PFSK-1 (cell line): ENCODE measurements at regions not wholly inside any gene's neighbourhood (a gene's known extent, or its start where the extent isn't known, plus 50 kb on each side); places are given as distances from the start of the nearest gene placed in this dataset.

ENCODE experiments used
- FOXP2 ChIP-seq: optimal IDR thresholded peaks from 2 replicates; pipeline ENCODE3; 2011; ENCODE audit warnings: borderline replicate concordance, control low read depth, inconsistent platforms; ENCODE audit not compliant: insufficient read depth; ENCODE audit errors: extremely low read length, extremely low read depth
- POLR2AphosphoS5 ChIP-seq: IDR thresholded peaks from 2 replicates; pipeline ENCODE4 v1.6.1; 2012; ENCODE audit warnings: low read depth, mild to moderate bottlenecking, control low read depth, low read length, moderate library complexity
- SIN3A ChIP-seq: IDR thresholded peaks from 2 replicates; pipeline ENCODE4 v1.6.1; 2012; ENCODE audit warnings: mild to moderate bottlenecking, low read length, moderate library complexity, borderline replicate concordance; ENCODE audit not compliant: insufficient read depth
- TAF1 ChIP-seq: IDR thresholded peaks from 2 replicates; pipeline ENCODE4 v1.6.1; 2012; ENCODE audit warnings: low read length, control low read depth, borderline replicate concordance; ENCODE audit not compliant: insufficient read depth
- TF ChIP-seq, protein P1 (sequence below), 2 experiments: IDR thresholded peaks; 2 replicates each; pipeline versions ENCODE4 v1.6.1 to v1.8.0; 2011 to 2012; ENCODE audit warnings: low read depth in 2 of 2, low read length in 2 of 2, control low read depth in 1 of 2, inconsistent platforms in 1 of 2, mild to moderate bottlenecking in 1 of 2, moderate library complexity in 1 of 2; ENCODE audit not compliant: insufficient read depth in 1 of 2

DNA sequence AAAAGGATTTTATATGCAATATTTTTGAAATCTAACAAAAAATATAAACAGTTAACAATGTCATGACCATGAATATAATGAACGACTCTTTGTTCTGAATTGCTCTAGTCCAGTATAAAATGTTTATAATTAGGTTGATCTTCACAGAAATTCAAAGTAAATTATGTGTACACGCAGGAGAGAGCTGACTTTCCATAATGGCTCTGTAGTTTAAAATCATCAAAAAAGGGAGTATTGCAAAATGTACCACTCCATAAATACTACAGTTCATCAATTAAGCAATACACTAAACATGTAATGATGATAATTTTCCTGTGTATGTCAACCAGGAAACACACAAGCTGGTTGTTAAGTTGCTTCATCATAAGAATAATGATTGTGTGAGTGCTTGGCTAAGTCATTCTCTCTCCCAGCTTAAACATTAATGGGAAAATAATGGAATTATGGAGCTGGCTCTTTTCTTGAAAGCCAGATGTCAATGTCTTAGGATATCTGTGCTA, 189.5 kb upstream of the PLEKHG7 start:
- no peak for TF ChIP-seq POLR2AphosphoS5
- no peak for TF ChIP-seq FOXP2
- TF ChIP-seq, protein P1, sequence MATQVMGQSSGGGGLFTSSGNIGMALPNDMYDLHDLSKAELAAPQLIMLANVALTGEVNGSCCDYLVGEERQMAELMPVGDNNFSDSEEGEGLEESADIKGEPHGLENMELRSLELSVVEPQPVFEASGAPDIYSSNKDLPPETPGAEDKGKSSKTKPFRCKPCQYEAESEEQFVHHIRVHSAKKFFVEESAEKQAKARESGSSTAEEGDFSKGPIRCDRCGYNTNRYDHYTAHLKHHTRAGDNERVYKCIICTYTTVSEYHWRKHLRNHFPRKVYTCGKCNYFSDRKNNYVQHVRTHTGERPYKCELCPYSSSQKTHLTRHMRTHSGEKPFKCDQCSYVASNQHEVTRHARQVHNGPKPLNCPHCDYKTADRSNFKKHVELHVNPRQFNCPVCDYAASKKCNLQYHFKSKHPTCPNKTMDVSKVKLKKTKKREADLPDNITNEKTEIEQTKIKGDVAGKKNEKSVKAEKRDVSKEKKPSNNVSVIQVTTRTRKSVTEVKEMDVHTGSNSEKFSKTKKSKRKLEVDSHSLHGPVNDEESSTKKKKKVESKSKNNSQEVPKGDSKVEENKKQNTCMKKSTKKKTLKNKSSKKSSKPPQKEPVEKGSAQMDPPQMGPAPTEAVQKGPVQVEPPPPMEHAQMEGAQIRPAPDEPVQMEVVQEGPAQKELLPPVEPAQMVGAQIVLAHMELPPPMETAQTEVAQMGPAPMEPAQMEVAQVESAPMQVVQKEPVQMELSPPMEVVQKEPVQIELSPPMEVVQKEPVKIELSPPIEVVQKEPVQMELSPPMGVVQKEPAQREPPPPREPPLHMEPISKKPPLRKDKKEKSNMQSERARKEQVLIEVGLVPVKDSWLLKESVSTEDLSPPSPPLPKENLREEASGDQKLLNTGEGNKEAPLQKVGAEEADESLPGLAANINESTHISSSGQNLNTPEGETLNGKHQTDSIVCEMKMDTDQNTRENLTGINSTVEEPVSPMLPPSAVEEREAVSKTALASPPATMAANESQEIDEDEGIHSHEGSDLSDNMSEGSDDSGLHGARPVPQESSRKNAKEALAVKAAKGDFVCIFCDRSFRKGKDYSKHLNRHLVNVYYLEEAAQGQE (IDR thresholded peaks at IDR 0.05; ENCODE audit: insufficient read depth in 1 of 2, low read depth in 2 of 2, low read length in 2 of 2), result no peak
- TF ChIP-seq SIN3A, result no peak
- TF ChIP-seq TAF1, result no peak

DNA sequence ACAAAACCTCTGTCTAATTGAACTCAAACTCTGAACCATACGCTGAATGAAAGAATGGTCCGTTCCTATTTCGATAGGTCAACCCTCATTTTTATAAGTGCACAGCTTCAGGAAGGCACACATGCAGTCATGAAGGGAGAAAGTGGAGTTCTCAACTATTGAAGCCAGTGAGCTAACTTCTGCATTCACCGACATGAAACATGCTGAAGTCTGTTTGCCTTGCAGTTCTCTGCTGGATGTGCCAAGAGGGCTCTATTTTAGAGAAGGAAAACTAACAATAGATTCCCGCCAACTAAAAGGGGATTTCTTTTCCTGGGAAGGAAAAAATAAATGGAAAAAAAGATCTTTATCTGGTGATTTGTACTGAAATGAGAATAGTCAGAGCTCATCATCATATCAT, 191.0 kb upstream of the PLEKHG7 start:
- TF ChIP-seq SIN3A (no peak), TAF1 (no peak)

DNA sequence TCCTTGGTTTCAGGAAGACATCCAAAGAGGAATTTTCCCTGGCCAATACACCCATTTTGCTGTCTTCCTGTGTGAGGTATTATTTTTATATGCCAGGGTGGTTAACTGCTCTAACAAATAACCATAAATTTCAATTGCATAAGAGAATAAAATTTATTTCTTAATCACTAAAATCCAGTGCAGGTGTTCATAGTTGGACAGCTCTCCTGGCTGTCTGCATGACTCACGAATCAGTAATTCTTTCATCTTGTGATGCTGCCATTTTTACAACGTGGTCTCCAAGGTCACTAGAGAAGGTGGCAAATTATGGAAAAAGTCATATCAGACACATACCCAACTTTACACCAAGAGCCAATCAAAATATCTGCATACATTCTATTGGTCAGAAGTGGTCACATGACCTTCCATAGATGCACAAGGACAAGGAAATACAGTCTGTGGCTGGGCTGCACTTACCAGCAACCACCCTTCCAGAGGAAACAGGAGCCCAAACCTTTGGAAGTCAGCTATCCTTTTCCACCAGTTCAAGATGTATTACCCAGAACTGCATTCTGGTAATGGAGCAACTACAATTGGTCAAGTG, 193.5 kb upstream of the PLEKHG7 start:
- TF ChIP-seq FOXP2, result no peak

DNA sequence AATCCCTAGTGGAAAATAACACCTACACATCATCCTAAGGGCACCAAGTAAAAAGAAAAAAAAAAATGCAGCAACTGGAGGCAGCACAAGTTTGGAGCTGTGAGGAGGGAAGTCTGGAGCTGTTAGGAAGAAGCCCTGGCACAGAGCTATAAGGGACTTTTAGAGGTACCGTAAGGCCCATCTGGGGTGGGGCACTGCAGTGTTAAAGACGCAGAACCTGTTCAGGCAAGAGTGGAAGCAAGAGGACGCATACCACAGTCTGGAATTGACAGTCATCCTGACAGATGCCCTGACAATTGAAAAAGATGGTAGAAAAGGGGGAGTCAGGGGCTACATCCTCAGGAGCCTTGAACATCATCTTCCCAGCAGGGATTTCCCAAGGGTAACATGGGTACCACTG, 195.9 kb upstream of the PLEKHG7 start:
- TF ChIP-seq FOXP2, result no peak
- TF ChIP-seq, protein P1 (IDR thresholded peaks at IDR 0.05; ENCODE audit: insufficient read depth in 1 of 2, low read depth in 2 of 2, low read length in 2 of 2), result no peak
- no peak for TF ChIP-seq TAF1
- TF ChIP-seq SIN3A, result no peak
- TF ChIP-seq POLR2AphosphoS5, result no peak

DNA sequence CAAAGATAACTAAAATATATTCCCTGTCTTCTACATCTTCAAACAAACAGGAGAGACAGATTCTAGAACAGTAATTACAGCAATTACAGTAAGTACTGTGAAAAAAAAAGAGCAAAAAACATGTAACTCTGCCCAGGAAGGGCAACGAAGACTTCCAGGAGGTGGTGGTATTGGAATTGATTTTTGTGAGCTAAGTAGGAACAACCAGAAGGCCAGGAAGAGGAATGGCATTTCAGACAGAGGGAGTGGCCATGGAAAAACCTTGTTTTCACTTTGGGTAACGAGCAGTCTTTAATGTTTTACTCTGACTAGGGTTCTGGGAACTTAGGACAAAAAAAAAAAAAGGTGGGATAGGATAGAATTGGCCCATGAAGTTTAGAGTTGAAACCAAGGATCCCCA, 196.3 kb upstream of the PLEKHG7 start:
- TF ChIP-seq TAF1 (no peak), SIN3A (no peak), POLR2AphosphoS5 (no peak), FOXP2 (no peak)
- TF ChIP-seq, protein P1 (IDR thresholded peaks at IDR 0.05; ENCODE audit: insufficient read depth in 1 of 2, low read depth in 2 of 2, low read length in 2 of 2), result no peak

DNA sequence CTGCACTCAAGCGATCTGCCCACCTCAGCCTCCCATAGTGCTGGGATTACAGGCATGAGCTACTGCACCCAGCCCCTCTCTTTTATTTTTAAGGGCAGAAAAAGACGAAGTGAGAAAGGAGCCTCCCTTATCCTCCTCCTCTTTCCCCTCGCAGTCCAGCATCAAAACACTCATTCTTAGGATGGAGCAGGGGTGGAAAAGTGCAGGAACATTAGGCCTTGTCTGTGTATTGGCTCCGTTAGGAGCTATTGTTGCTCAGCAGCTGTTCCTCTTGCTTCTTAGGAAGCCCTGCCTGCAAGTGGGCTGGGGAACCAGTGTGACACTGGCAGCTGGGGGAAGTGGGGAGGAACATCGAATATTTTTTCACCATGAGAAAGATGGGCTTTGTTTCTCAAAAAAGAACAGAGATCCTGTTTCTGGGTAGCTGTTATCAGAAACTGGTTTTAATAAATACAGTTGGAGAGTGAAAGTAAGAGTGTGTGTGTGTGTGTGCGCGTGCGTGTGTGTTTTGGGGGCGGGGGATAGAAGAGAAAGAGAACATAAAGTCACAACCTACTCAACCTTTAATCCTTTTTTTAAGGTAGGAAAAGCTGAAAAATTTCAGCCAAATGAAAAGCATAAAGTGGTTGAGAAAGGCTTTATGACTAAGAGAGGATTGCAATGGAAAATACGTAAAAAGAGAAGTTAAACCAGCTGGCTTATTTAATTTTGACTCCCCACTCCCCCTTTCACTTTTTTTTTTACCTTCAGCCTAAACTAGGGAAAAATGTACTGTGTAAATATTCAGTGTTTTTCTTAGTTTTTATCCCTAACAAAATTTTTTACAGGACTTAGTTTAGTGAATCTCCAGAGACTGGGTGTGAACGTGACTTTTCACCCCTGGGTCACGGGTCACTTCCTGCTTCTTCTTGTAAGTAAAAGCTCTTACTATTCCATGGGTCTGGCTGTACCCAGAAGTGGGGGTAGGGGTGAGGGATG, 197.2 kb upstream of the PLEKHG7 start:
- TF ChIP-seq SIN3A (no peak), FOXP2 (no peak), TAF1 (no peak), POLR2AphosphoS5 (no peak)
- TF ChIP-seq, protein P1 (IDR thresholded peaks at IDR 0.05; ENCODE audit: insufficient read depth in 1 of 2, low read depth in 2 of 2, low read length in 2 of 2), result no peak
